VCaP (cell line): ENCODE measurements at regions not wholly inside any gene's neighbourhood (a gene's known extent, or its start where the extent isn't known, plus 50 kb on each side); places are given as distances from the start of the nearest gene placed in this dataset.
A peak's percentile ranks its signal among the peaks of the same experiment; 100 is the strongest.
"Not testable (repeated sequence)": the region's sequence is repeated elsewhere in the genome, so short reads cannot be mapped to it uniquely, and the experiment has no call there.

Experiments used
- H3K27ac ChIP-seq: fragments of 450-650 bp; 2 replicates; pipeline ENCODE4 v1.5.1; 2017
- TF ChIP-seq, protein P1 (sequence below): fragments of 450-650 bp; conservative IDR thresholded peaks from 2 replicates; pipeline ENCODE4 v1.5.1; 2017; ENCODE audit warnings: mild to moderate bottlenecking, moderate library complexity

DNA sequence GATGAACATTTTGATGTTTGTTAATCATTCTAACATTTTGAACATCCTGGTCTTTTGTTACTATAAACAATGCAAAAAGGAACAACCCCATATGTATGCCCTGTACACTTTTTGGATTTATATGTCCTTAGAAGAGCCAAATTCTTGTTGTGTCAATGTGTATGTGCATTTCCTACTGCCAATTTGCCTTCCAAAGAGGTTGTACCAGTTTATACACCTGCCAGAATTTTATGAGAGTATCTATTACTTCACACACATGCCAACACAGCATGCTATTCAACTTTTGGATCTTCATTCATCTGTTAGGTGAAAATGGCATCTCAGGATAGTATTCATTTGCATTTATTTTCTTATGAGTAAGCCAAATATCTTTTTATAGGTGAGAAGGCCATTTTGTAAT is 162.0 kb upstream of the SEMA6A start:
- peak overlapping the region; percentile 70; the same call in 1 of the 2 replicates for H3K27ac ChIP-seq
- TF ChIP-seq, protein P1, sequence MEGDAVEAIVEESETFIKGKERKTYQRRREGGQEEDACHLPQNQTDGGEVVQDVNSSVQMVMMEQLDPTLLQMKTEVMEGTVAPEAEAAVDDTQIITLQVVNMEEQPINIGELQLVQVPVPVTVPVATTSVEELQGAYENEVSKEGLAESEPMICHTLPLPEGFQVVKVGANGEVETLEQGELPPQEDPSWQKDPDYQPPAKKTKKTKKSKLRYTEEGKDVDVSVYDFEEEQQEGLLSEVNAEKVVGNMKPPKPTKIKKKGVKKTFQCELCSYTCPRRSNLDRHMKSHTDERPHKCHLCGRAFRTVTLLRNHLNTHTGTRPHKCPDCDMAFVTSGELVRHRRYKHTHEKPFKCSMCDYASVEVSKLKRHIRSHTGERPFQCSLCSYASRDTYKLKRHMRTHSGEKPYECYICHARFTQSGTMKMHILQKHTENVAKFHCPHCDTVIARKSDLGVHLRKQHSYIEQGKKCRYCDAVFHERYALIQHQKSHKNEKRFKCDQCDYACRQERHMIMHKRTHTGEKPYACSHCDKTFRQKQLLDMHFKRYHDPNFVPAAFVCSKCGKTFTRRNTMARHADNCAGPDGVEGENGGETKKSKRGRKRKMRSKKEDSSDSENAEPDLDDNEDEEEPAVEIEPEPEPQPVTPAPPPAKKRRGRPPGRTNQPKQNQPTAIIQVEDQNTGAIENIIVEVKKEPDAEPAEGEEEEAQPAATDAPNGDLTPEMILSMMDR = no peak

DNA sequence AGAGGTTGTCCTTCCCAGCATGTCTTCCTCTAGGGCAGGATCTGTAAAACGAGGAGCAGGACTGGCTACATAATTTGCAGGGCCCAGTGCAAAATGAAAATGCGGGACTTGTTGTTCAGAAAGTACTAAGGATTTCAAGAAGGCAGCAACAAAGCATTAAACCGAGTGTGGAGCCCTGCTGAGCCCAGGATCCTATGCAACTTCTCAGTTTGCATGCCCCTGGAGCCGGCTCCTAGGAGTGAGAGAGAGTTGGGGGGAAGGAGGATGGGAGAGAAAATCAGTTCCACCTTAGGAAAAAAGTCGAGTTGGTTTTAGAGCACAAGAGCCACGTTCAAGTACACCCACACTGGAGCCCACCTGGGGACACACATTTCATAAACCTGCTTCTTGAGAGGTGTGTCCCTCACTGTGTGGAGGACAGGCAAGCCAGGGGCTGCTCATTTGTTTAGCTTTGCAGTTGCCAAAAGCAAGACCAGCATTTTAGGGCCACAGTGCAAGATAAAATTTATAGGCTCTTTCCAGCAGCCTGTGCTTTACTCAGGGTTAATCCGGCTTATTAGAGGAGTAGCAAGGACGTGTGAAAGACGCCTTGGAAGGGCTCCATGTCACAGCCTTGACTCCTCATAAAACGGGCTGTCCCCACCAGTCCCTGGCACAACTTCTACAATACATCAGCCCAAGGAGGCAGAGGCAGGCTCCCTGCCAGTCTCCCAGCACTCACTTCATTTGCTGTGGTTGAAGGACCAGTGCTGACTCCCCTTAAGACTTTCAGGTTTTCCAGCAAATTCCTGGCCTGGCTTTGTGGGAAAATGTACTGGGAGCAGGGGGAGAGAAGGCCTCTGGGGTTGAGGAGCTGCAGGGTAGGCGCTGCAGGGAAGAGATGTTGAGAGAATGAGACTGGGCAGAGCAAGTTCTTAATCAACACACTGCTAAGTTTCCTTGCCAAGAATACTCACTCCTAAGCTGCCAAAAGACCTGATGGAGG is 159.7 kb upstream of the SEMA6A start:
- TF ChIP-seq, protein P1 = no peak
- peak overlapping the region; percentile 70 for H3K27ac ChIP-seq

DNA sequence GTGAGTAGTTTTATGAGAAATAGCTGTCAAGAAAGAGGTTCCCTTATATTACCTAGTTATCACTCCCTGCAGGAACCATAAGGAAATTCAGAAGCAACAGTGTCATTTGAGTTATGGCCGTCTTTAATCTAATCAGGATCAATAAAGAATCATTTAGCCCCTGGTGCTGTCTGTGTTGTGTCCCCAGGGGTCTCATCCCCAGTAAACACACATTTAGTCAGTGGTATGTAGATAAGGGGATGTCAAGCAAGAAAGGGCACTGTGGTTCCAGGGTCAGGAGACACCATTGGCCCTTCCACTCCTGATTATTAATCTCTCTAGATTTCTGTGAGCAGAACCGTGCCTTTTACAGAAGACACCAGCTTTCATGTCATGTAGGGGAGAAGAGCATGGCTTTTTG is 158.0 kb upstream of the SEMA6A start:
- TF ChIP-seq, protein P1 = no peak
- H3K27ac ChIP-seq = no peak overlapping the region

- TF ChIP-seq, protein P1 = no peak
- H3K27ac ChIP-seq = no peak overlapping the region
Measured at GRCh38 chr5:116731432-116731831, 156.8 kb upstream of the SEMA6A start.

- H3K27ac ChIP-seq = no peak overlapping the region
- TF ChIP-seq, protein P1 = no peak
Measured at GRCh38 chr5:116730706-116731105, 156.1 kb upstream of the SEMA6A start.

DNA sequence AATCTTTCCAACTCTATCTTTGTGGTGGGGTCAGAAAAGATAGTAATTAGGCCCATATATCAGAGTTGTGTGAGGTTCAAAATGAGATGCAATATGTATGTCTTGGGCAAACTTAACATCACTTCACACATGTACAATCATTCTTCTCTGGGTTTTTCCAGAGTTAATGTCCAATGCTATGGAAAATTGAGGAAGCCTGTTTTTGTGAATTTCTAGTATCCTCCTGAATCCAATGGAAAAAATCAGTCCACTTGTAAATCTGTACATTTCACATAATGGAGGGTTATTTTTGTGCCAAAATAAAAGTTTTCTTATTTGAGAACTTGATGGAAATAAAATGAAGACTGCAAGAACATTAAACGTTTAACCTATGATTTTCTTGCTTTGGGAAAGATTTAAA is 155.6 kb upstream of the SEMA6A start:
- no peak overlapping the region for H3K27ac ChIP-seq
- TF ChIP-seq, protein P1 = no peak

- peak overlapping the region; percentile 19; the same call in 1 of the 2 replicates for H3K27ac ChIP-seq
- TF ChIP-seq, protein P1 = no peak
Measured at GRCh38 chr5:116727248-116727647, 152.6 kb upstream of the SEMA6A start.

GRCh38 chr5:116726180-116726579 is 151.6 kb upstream of the SEMA6A start:
- H3K27ac ChIP-seq = not testable (repeated sequence)
